HCT116 (cell line): ENCODE measurements at regions not wholly inside any gene's neighbourhood (a gene's known extent, or its start where the extent isn't known, plus 50 kb on each side); places are given as distances from the start of the nearest gene placed in this dataset.

Source experiments
- ATAC-seq: fragments of 200-7000 bp; cut with Tn5 transposase; 2 replicates; pipeline ENCODE4 v1.9.1; 2020; ENCODE audit warnings: mild to moderate bottlenecking, moderate library complexity
- BruUV-seq: library from RNA; stranded (reverse); fragments of 400-500 nt; replicated peaks from 2 replicates; lab custom pipeline; 2021; lab: Mats Ljungman, UMichigan
- CTCF ChIA-PET: fragments of 300-600 bp; sonication (Branson Sonifier 250); formaldehyde crosslinking; loops from one replicate; lab custom pipeline; 2021; ENCODE audit warnings: antibody characterized with exemption; lab: Charles Lee
- POLR2A ChIA-PET: fragments of 300-600, 350-600 bp; sonication (Branson Sonifier 250); formaldehyde crosslinking; loops from one replicate; lab custom pipeline; 2021; ENCODE audit warnings: antibody characterized with exemption; lab: Charles Lee
- RAD21 ChIA-PET, 2 experiments: fragments of 300-600 bp; sonication (Branson Sonifier 250); formaldehyde crosslinking; loops; one replicate each; lab custom pipeline; 2023; ENCODE audit warnings: low total read pairs in 2 of 2; ENCODE audit not compliant: uncharacterized antibody in 2 of 2, unreplicated experiment in 2 of 2, low non-redundant PET in 1 of 2; lab: Charles Lee
- DNase-seq: peaks from one replicate; pipeline ENCODE4 v3.0.0-alpha.2; 2010; ENCODE audit warnings: low read depth, low spot score
- H2AFZ ChIP-seq: fragments of 200-600 bp; shearing (Covaris generic), sonication (generic); 2 replicates; pipeline ENCODE4 v1.6.1; 2017; ENCODE audit warnings: low read depth, mixed run types, mixed read lengths, antibody characterized with exemption, low read length; ENCODE audit not compliant: poor library complexity, severe bottlenecking
- H3K27ac ChIP-seq: 2 replicates; pipeline ENCODE4 v1.5.1; 2012; ENCODE audit warnings: low read depth, low read length
- H3K27me3 ChIP-seq: fragments of 200-600 bp; sonication (generic); 2 replicates; pipeline ENCODE4 v1.6.1; 2016; ENCODE audit warnings: mixed run types, low read length, mixed read lengths; ENCODE audit not compliant: insufficient read depth
- H3K36me3 ChIP-seq, 2 experiments: fragments of 200-500 bp in 1 of 2; fragments of 200-600 bp in 1 of 2; sonication (Bioruptor generic) in 1 of 2; sonication (generic) in 1 of 2; 2 replicates each; pipeline versions ENCODE4 v1.5.1 to v1.6.1; 2014 to 2016; ENCODE audit warnings: low read length in 2 of 2, inconsistent platforms in 1 of 2, mixed read lengths in 1 of 2, mixed run types in 1 of 2; ENCODE audit not compliant: insufficient read depth in 2 of 2, control insufficient read depth in 1 of 2
- H3K4me1 ChIP-seq, 2 experiments: fragments of 200-600 bp in 1 of 2; sonication (generic) in 1 of 2; 2 replicates each; pipeline versions ENCODE4 v1.5.1 to v1.6.1; 2012 to 2017; ENCODE audit warnings: low read length in 2 of 2, inconsistent platforms in 1 of 2, mild to moderate bottlenecking in 1 of 2, mixed read lengths in 1 of 2, mixed run types in 1 of 2, moderate library complexity in 1 of 2; ENCODE audit not compliant: insufficient read depth in 2 of 2, control insufficient read depth in 1 of 2
- H3K4me2 ChIP-seq: fragments of 200-600 bp; sonication (generic); 2 replicates; pipeline ENCODE4 v1.6.1; 2017; ENCODE audit warnings: mixed run types, low read length, mixed read lengths
- H3K4me3 ChIP-seq, 2 experiments: fragments of 200-600 bp in 1 of 2; sonication (generic) in 1 of 2; replicated peaks in 1 of 2; 2 replicates each; pipeline ENCODE4 v1.5.1; 2011 to 2016; ENCODE audit warnings: low read length in 2 of 2, control low read depth in 1 of 2, low read depth in 1 of 2, mild to moderate bottlenecking in 1 of 2, mixed read lengths in 1 of 2, mixed run types in 1 of 2
- H3K79me2 ChIP-seq: fragments of 200-600 bp; sonication (generic); 2 replicates; pipeline ENCODE4 v1.6.1; 2017; ENCODE audit warnings: mild to moderate bottlenecking, mixed run types, low read length, moderate library complexity, mixed read lengths; ENCODE audit not compliant: insufficient read depth
- H3K9ac ChIP-seq: fragments of 200-600 bp; sonication (generic); 2 replicates; pipeline ENCODE4 v1.6.1; 2016; ENCODE audit warnings: low read length, mixed read lengths
- H3K9me2 ChIP-seq: fragments of 200-600 bp; sonication (generic), shearing (Covaris generic); 2 replicates; pipeline ENCODE4 v1.6.1; 2017; ENCODE audit warnings: mixed run types, mild to moderate bottlenecking, moderate library complexity; ENCODE audit not compliant: insufficient read depth
- H3K9me3 ChIP-seq, 2 experiments: fragments of 200-500 bp in 1 of 2; fragments of 200-600 bp in 1 of 2; sonication (Bioruptor generic) in 1 of 2; sonication (generic) in 1 of 2; 2 replicates each; pipeline ENCODE4 v1.6.1; 2014 to 2017; ENCODE audit warnings: low read length in 2 of 2, mixed read lengths in 2 of 2, inconsistent platforms in 1 of 2, low read depth in 1 of 2, mild to moderate bottlenecking in 1 of 2, mixed run types in 1 of 2, moderate library complexity in 1 of 2; ENCODE audit not compliant: control insufficient read depth in 1 of 2, insufficient read depth in 1 of 2
- H4K20me1 ChIP-seq: fragments of 200-600 bp; sonication (generic), shearing (Covaris generic); 2 replicates; pipeline ENCODE4 v1.6.1; 2017; ENCODE audit warnings: mixed run types, mild to moderate bottlenecking, moderate library complexity; ENCODE audit not compliant: insufficient read depth
- ATF3 ChIP-seq: IDR thresholded peaks from 2 replicates; pipeline ENCODE4 v1.6.1; 2012
- CBX3 ChIP-seq: IDR thresholded peaks from 2 replicates; pipeline ENCODE4 v1.6.1; 2012; ENCODE audit warnings: low read depth
- CEBPB ChIP-seq: IDR thresholded peaks from 2 replicates; pipeline ENCODE4 v1.6.1; 2012; ENCODE audit warnings: low read depth
- CTCF ChIP-seq, 3 experiments: fragments of 200-600 bp in 1 of 3; sonication (generic) in 1 of 3; IDR thresholded peaks in 2 of 3; conservative IDR thresholded peaks in 1 of 3; 2 replicates each; pipeline ENCODE4 v1.5.1; 2012 to 2017; ENCODE audit warnings: low read depth in 2 of 3, low read length in 2 of 3, antibody characterized with exemption in 1 of 3, borderline replicate concordance in 1 of 3, control low read depth in 1 of 3, mild to moderate bottlenecking in 1 of 3, mixed read lengths in 1 of 3, mixed run types in 1 of 3, moderate library complexity in 1 of 3; ENCODE audit not compliant: insufficient read depth in 1 of 3
- EGR1 ChIP-seq: IDR thresholded peaks from 2 replicates; pipeline ENCODE4 v1.6.1; 2012; ENCODE audit warnings: low read depth
- ELF1 ChIP-seq: IDR thresholded peaks from 2 replicates; pipeline ENCODE4 v1.6.1; 2012; ENCODE audit warnings: low read depth, borderline replicate concordance
- EZH2 ChIP-seq: fragments of 200-600 bp; sonication (generic); IDR thresholded peaks from 2 replicates; pipeline ENCODE4 v1.6.1; 2017; ENCODE audit warnings: antibody characterized with exemption, mixed run types
- FOSL1 ChIP-seq: IDR thresholded peaks from 2 replicates; pipeline ENCODE4 v1.6.1; 2012; ENCODE audit warnings: low read depth
- JUND ChIP-seq: IDR thresholded peaks from 2 replicates; pipeline ENCODE4 v1.6.1; 2012
- POLR2A ChIP-seq: IDR thresholded peaks from 2 replicates; pipeline ENCODE4 v1.7.0; 2011; ENCODE audit warnings: borderline replicate concordance; ENCODE audit not compliant: insufficient read depth, insufficient read length; ENCODE audit errors: extremely low read depth
- POLR2AphosphoS5 ChIP-seq: IDR thresholded peaks from 2 replicates; pipeline ENCODE4 v1.6.1; 2011; ENCODE audit warnings: mild to moderate bottlenecking, low read depth, low read length, moderate library complexity
- RAD21 ChIP-seq: IDR thresholded peaks from 2 replicates; pipeline ENCODE4 v1.6.1; 2012; ENCODE audit warnings: low read depth, mild to moderate bottlenecking
- SP1 ChIP-seq: IDR thresholded peaks from 2 replicates; pipeline ENCODE4 v1.6.1; 2012; ENCODE audit warnings: low read depth
- SRF ChIP-seq: IDR thresholded peaks from 2 replicates; pipeline ENCODE4 v1.6.1; 2012; ENCODE audit warnings: low read depth
- TCF7L2 ChIP-seq: IDR thresholded peaks from 2 replicates; pipeline ENCODE4 v1.7.0; 2011; ENCODE audit warnings: borderline replicate concordance, inconsistent platforms; ENCODE audit not compliant: insufficient read depth, insufficient read length; ENCODE audit errors: extremely low read depth
- ZFX ChIP-seq: fragments of 450-650 bp; IDR thresholded peaks from 2 replicates; pipeline ENCODE4 v1.6.1; 2017
- intact Hi-C: fragments of 100-400 bp; cut with micrococcal nuclease; formaldehyde crosslinking; loops from 2 replicates; pipeline ENCODE4 v1.10.0; 2022
- TF ChIP-seq, protein P1 (sequence below): IDR thresholded peaks from 2 replicates; pipeline ENCODE4 v1.6.1; 2011; ENCODE audit warnings: mild to moderate bottlenecking, low read length, moderate library complexity; ENCODE audit not compliant: insufficient replicate concordance; ENCODE audit errors: extremely low read depth
- TF ChIP-seq, protein P2 (sequence below): IDR thresholded peaks from 2 replicates; pipeline ENCODE4 v1.6.1; 2012

DNA sequence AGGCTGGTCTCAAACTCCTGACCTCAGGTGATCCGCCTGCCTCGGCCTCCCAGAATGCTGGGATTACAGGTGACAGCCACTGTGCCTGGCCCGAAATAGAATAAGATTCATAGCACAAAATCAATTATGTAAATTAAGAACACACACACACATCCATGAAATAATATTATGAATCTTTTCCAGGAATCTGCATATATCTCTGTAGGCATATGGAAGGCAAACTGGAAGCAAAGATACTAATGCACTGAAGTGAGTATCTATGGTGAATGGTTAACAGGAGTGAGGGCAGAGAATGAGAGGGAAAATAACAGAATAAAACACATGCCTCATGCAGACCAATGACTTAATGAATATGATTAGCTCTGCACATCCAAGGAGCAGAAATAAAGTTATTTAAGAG, 61.6 kb upstream of the ATP2B4 start:
- CTCF ChIA-PET: no interaction called here
- Histone ChIP-seq H3K36me3 (no peaks in the 10 kb centered on the region), H3K9ac (no peak overlapping the region), H3K4me2 (no peak overlapping the region), H2AFZ (no peak overlapping the region), H3K79me2 (no peaks in the 10 kb centered on the region), H4K20me1 (no peaks in the 10 kb centered on the region), H3K27ac (no peak overlapping the region), H3K9me3 (no peaks in the 10 kb centered on the region), H3K4me3 (no peak overlapping the region), H3K27me3 (no peaks in the 10 kb centered on the region), H3K4me1 (no peaks in the 10 kb centered on the region), H3K9me2 (no peaks in the 10 kb centered on the region)
- RAD21 ChIA-PET: no interaction called here
- TF ChIP-seq ZFX: no peak
- no peak for TF ChIP-seq EZH2
- TF ChIP-seq FOSL1: no peak
- no peak for TF ChIP-seq EGR1
- TF ChIP-seq, protein P1, sequence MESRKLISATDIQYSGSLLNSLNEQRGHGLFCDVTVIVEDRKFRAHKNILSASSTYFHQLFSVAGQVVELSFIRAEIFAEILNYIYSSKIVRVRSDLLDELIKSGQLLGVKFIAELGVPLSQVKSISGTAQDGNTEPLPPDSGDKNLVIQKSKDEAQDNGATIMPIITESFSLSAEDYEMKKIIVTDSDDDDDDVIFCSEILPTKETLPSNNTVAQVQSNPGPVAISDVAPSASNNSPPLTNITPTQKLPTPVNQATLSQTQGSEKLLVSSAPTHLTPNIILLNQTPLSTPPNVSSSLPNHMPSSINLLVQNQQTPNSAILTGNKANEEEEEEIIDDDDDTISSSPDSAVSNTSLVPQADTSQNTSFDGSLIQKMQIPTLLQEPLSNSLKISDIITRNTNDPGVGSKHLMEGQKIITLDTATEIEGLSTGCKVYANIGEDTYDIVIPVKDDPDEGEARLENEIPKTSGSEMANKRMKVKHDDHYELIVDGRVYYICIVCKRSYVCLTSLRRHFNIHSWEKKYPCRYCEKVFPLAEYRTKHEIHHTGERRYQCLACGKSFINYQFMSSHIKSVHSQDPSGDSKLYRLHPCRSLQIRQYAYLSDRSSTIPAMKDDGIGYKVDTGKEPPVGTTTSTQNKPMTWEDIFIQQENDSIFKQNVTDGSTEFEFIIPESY: no peak
- TF ChIP-seq, protein P2, sequence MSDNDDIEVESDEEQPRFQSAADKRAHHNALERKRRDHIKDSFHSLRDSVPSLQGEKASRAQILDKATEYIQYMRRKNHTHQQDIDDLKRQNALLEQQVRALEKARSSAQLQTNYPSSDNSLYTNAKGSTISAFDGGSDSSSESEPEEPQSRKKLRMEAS: no peak
- TF ChIP-seq POLR2AphosphoS5: no peak
- no peak for TF ChIP-seq CTCF (IDR thresholded peaks at IDR 0.05 in 2 of 3, conservative IDR thresholded peaks at IDR 0.05 in 1 of 3; ENCODE audit: borderline replicate concordance in 1 of 3, insufficient read depth in 1 of 3, low read depth in 2 of 3, low read length in 2 of 3)
- TF ChIP-seq JUND: no peak
- TF ChIP-seq CEBPB: no peak
- TF ChIP-seq CBX3: no peak
- no peak for TF ChIP-seq POLR2A
- TF ChIP-seq ELF1: no peak
- TF ChIP-seq TCF7L2: no peak
- TF ChIP-seq SRF: no peak
- no peak for TF ChIP-seq ATF3
- no peak for TF ChIP-seq SP1
- TF ChIP-seq RAD21: no peak
- intact Hi-C loops: no loop called here
- DNase-seq (no peak), ATAC-seq (no peak)
- POLR2A ChIA-PET: no interaction called here
- no TSS peak for BruUV-seq
